Testis (tissue), 2 donors: ENCODE measurements at regions not wholly inside any gene's neighbourhood (a gene's known extent, or its start where the extent isn't known, plus 50 kb on each side); places are given as distances from the start of the nearest gene placed in this dataset.

Source experiments
- CTCF ChIP-seq, 3 experiments: fragments of 450-650 bp in 2 of 3; fragments of 200-600 bp in 1 of 3; sonication (generic) in 1 of 3; IDR thresholded peaks; one replicate each; pipeline ENCODE4 v1.5.1; 2016 to 2019; ENCODE audit warnings: antibody characterized with exemption in 3 of 3, mild to moderate bottlenecking in 2 of 3, moderate library complexity in 1 of 3
- POLR2A ChIP-seq: fragments of 450-650 bp; IDR thresholded peaks from one replicate; pipeline ENCODE4 v1.6.1; 2017; ENCODE audit warnings: antibody characterized with exemption, mild to moderate bottlenecking, moderate library complexity

- TF ChIP-seq CTCF (IDR thresholded peaks at IDR 0.05) (no peak), POLR2A (no peak)
These were observed 105.9 kb upstream of the ST6GAL2 start for GRCh38 chr2:106991866-106992265.
